GM12878 (cell line): ENCODE measurements at regions not wholly inside any gene's neighbourhood (a gene's known extent, or its start where the extent isn't known, plus 50 kb on each side); places are given as distances from the start of the nearest gene placed in this dataset.

ENCODE experiments used
- ATAC-seq: fragments of 200-7000 bp; cut with Tn5 transposase; 3 replicates; pipeline ENCODE4 v1.9.1; 2020; ENCODE audit warnings: mild to moderate bottlenecking, moderate library complexity
- BruUV-seq: library from RNA; stranded (reverse); fragments of 400-500 nt; replicated peaks from 2 replicates; lab custom pipeline; 2021; lab: Mats Ljungman, UMichigan
- CTCF ChIA-PET: fragments of 300-600 bp; sonication (Branson Sonifier 250); formaldehyde crosslinking; extraction: SDS; loops from one replicate; lab custom pipeline; 2021; ENCODE audit warnings: inconsistent platforms; lab: Yijun Ruan, JAX
- POLR2A ChIA-PET: fragments of 350-600 bp; formaldehyde crosslinking; extraction: SDS; loops from one replicate; lab custom pipeline; 2021; ENCODE audit warnings: inconsistent platforms; lab: Charles Lee
- RAD21 ChIA-PET: fragments of 300-600 bp; sonication (Branson Sonifier 250); formaldehyde crosslinking; loops from one replicate; lab custom pipeline; 2023; ENCODE audit warnings: antibody characterized with exemption; ENCODE audit not compliant: unreplicated experiment; lab: Charles Lee
- SMC1A ChIA-PET: fragments of 300-600 bp; sonication (Branson Sonifier 250); formaldehyde crosslinking; loops from one replicate; lab custom pipeline; 2023; ENCODE audit not compliant: unreplicated experiment, uncharacterized antibody; lab: Charles Lee
- DNase-seq: peaks from one replicate; pipeline ENCODE4 v3.0.0-alpha.2; 2011; ENCODE audit warnings: low read depth, low spot score
- FAIRE-seq: peaks from 3 replicates; lab custom pipeline; 2011; peaks lifted over from hg19 to GRCh38; lab: Jason Lieb, UNC
- H2AFZ ChIP-seq: 2 replicates; pipeline ENCODE4 v1.6.0; 2011; ENCODE audit warnings: low read depth, low read length, control low read depth; ENCODE audit not compliant: control insufficient read depth
- H3K27ac ChIP-seq: 2 replicates; pipeline ENCODE4 v1.5.1; 2011; ENCODE audit warnings: control low read depth; ENCODE audit not compliant: control insufficient read depth, insufficient read depth
- H3K27me3 ChIP-seq, 2 experiments: replicated peaks in 1 of 2; 2 replicates each; pipeline versions ENCODE4 v1.6.0 to v1.6.1; 2011; ENCODE audit warnings: low read length in 1 of 2; ENCODE audit not compliant: control insufficient read depth in 2 of 2, insufficient read depth in 2 of 2
- H3K36me3 ChIP-seq, 2 experiments: 2 replicates each; pipeline ENCODE4 v1.5.1; 2011; ENCODE audit warnings: low read length in 1 of 2; ENCODE audit not compliant: control insufficient read depth in 2 of 2, insufficient read depth in 2 of 2
- H3K4me1 ChIP-seq: 2 replicates; pipeline ENCODE4 v1.6.1; 2011; ENCODE audit warnings: mild to moderate bottlenecking, low read length, moderate library complexity, mixed read lengths; ENCODE audit not compliant: control insufficient read depth, insufficient read depth
- H3K4me2 ChIP-seq: 2 replicates; pipeline ENCODE4 v1.6.0; 2011; ENCODE audit warnings: control low read depth; ENCODE audit not compliant: control insufficient read depth, insufficient read depth
- H3K4me3 ChIP-seq: fragments of 200-600 bp; sonication (generic); 2 replicates; pipeline ENCODE4 v1.5.1; 2016
- H3K79me2 ChIP-seq: 2 replicates; pipeline ENCODE4 v1.6.0; 2011; ENCODE audit warnings: low read length; ENCODE audit not compliant: control insufficient read depth, insufficient read depth
- H3K9ac ChIP-seq: 2 replicates; pipeline ENCODE4 v1.8.0; 2011; ENCODE audit warnings: low read length, control low read depth, mixed read lengths; ENCODE audit not compliant: control insufficient read depth, insufficient read depth
- H3K9me3 ChIP-seq: replicated peaks from 3 replicates; pipeline ENCODE4 v1.5.1; 2011; ENCODE audit warnings: mild to moderate bottlenecking, low read length; ENCODE audit not compliant: control insufficient read depth, insufficient read depth
- H4K20me1 ChIP-seq: 2 replicates; pipeline ENCODE4 v1.6.0; 2011; ENCODE audit not compliant: control insufficient read depth, insufficient read depth
- BACH1 ChIP-seq: fragments of 450-650 bp; IDR thresholded peaks from 2 replicates; pipeline ENCODE4 v1.6.1; 2017; ENCODE audit warnings: mild to moderate bottlenecking, borderline replicate concordance
- CEBPB ChIP-seq, 2 experiments: fragments of 150-350 bp in 1 of 2; IDR thresholded peaks; 2 replicates each; pipeline ENCODE4 v1.6.1; 2012 to 2014; ENCODE audit warnings: low read depth in 2 of 2, low read length in 2 of 2, borderline replicate concordance in 1 of 2, inconsistent platforms in 1 of 2
- EED ChIP-seq: sonication (generic); IDR thresholded peaks from 2 replicates; pipeline ENCODE4 v1.6.1; 2016; ENCODE audit warnings: antibody characterized with exemption, low read depth
- HDGF ChIP-seq: fragments of 450-650 bp; IDR thresholded peaks from 2 replicates; pipeline ENCODE4 v1.6.1; 2016; ENCODE audit warnings: antibody characterized with exemption
- HSF1 ChIP-seq: fragments of 150-350 bp; IDR thresholded peaks from 2 replicates; pipeline ENCODE4 v1.6.1; 2014; ENCODE audit warnings: mild to moderate bottlenecking, low read depth, low read length
- IKZF1 ChIP-seq: fragments of 450-650 bp; conservative IDR thresholded peaks from 2 replicates; pipeline ENCODE4 v1.6.1; 2017; ENCODE audit warnings: antibody characterized with exemption, mild to moderate bottlenecking
- LARP7 ChIP-seq: fragments of 450-650 bp; IDR thresholded peaks from 2 replicates; pipeline ENCODE4 v1.6.1; 2017; ENCODE audit warnings: mild to moderate bottlenecking
- PAX8 ChIP-seq: fragments of 450-650 bp; IDR thresholded peaks from 2 replicates; pipeline ENCODE4 v1.6.1; 2017; ENCODE audit warnings: mild to moderate bottlenecking, moderate library complexity
- WGBS: methylation state at CpG from one replicate; pipeline ENCODE4 v1.1.6; 2016; ENCODE audit warnings: low lambda C conversion rate; ENCODE audit not compliant: insufficient replicate concordance, insufficient coverage; ENCODE audit errors: missing lambda C conversion rate; 5-methylcytosine and 5-hydroxymethylcytosine counted together
- in situ Hi-C: fragments of 300-500 bp; cut with MboI; formaldehyde crosslinking; loops from 9 replicates; pipeline ENCODE4 v1.14.3; 2018; ENCODE audit warnings: mixed read lengths
- intact Hi-C: fragments of 100-400 bp; cut with micrococcal nuclease; formaldehyde crosslinking; loops from one replicate; pipeline ENCODE4 v1.14.2; 2022; ENCODE audit not compliant: unreplicated experiment

DNA sequence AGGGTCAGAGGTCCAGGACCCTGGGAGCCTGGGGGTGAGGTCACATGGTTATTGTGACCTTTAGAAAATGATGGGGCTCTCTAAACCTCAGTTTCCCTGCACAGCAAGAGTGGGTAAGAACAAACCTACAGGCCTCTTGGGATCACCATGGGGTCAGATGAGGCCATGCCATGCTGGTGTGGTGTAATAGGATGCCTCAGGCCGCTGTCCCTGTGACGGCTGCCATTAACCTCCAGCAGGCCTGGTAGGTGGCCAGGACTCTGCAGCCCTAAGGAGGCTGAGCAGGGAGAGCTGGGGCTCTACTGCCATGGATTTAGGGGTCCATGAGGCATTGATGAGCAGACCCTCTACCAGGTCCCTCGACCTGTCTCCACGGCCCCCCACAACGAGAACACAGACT lies 265.5 kb downstream of the CTTN start:
- intact Hi-C loops: no loop called here
- no peak for ATAC-seq
- H3K9ac ChIP-seq: no peak overlapping the region
- TF ChIP-seq IKZF1: no peak
- TF ChIP-seq LARP7: no peak
- TF ChIP-seq CEBPB (IDR thresholded peaks at IDR 0.05; ENCODE audit: borderline replicate concordance in 1 of 2, low read depth in 2 of 2, low read length in 2 of 2): no peak
- no peak for TF ChIP-seq BACH1
- TF ChIP-seq HDGF: no peak
- TF ChIP-seq PAX8: no peak
- no peak for TF ChIP-seq EED
- TF ChIP-seq, all 136 proteins: peak for 0
- H3K79me2 ChIP-seq: no peaks in the 10 kb centered on the region
- H3K27ac ChIP-seq: no peak overlapping the region
- POLR2A ChIA-PET: no interaction called here
- no peaks in the 10 kb centered on the region for H3K36me3 ChIP-seq
- 0% methylated on average over 5 of the region's 5 CpGs for WGBS
- SMC1A ChIA-PET: no interaction called here
- no TSS peak for BruUV-seq
- CTCF ChIA-PET: no interaction called here
- in situ Hi-C loops: no loop called here
- H3K4me3 ChIP-seq: no peak overlapping the region
- no peak for DNase-seq
- RAD21 ChIA-PET: no interaction called here
- no peak overlapping the region for H2AFZ ChIP-seq
- H3K4me1 ChIP-seq: no peaks in the 10 kb centered on the region
- no peaks in the 10 kb centered on the region for H4K20me1 ChIP-seq
- no peaks in the 10 kb centered on the region for H3K9me3 ChIP-seq
- no peak overlapping the region for H3K4me2 ChIP-seq
- FAIRE-seq: no peak
- H3K27me3 ChIP-seq: peaks cover 1 to 7% of the 10 kb centered on the region in 2 experiments; a peak in 3 of 4 replicates

GRCh38 chr11:70666311-70666710 lies 268.0 kb downstream of the CTTN start:
- RAD21 ChIA-PET: no interaction called here
- no peak overlapping the region for H3K9ac ChIP-seq
- H2AFZ ChIP-seq: no peak overlapping the region
- H3K36me3 ChIP-seq: no peaks in the 10 kb centered on the region
- no peak overlapping the region for H3K4me2 ChIP-seq
- H4K20me1 ChIP-seq: no peaks in the 10 kb centered on the region
- no peaks in the 10 kb centered on the region for H3K9me3 ChIP-seq
- no TSS peak for BruUV-seq
- H3K4me1 ChIP-seq: no peaks in the 10 kb centered on the region
- ATAC-seq (no peak), FAIRE-seq (no peak), DNase-seq (no peak)
- SMC1A ChIA-PET: no interaction called here
- intact Hi-C loops: no loop called here
- H3K27ac ChIP-seq: no peak overlapping the region
- no peak overlapping the region for H3K4me3 ChIP-seq
- no peak for TF ChIP-seq HSF1
- POLR2A ChIA-PET: no interaction called here
- peaks cover 1 to 7% of the 10 kb centered on the region in 2 experiments; a peak in 3 of 4 replicates for H3K27me3 ChIP-seq
- in situ Hi-C loops: no loop called here
- CTCF ChIA-PET: no interaction called here
- H3K79me2 ChIP-seq: no peaks in the 10 kb centered on the region
- WGBS: 22% methylated on average over 8 of the region's 8 CpGs
